Liver (tissue), 8 donors: ENCODE measurements at regions not wholly inside any gene's neighbourhood (a gene's known extent, or its start where the extent isn't known, plus 50 kb on each side); places are given as distances from the start of the nearest gene placed in this dataset.

Experiments
- DNase-seq: peaks from one replicate; pipeline ENCODE4 v3.0.0-alpha.2; 2017; ENCODE audit warnings: low spot score
- H3K27ac ChIP-seq, 2 donors: one replicate each; pipeline ENCODE4 v1.7.0; 2013; ENCODE audit warnings: inconsistent platforms in 2 of 2, low read length in 2 of 2, control low read depth in 1 of 2, low read depth in 1 of 2, mild to moderate bottlenecking in 1 of 2
- H3K27me3 ChIP-seq, 4 donors: one replicate each; pipeline versions ENCODE4 v1.6.1 to v1.7.0; 2013; ENCODE audit warnings: low read length in 3 of 4, inconsistent platforms in 1 of 4, mild to moderate bottlenecking in 1 of 4, moderate library complexity in 1 of 4; ENCODE audit not compliant: control insufficient read depth in 4 of 4, insufficient read depth in 4 of 4
- H3K36me3 ChIP-seq, 4 donors: one replicate each; pipeline versions ENCODE4 v1.6.1 to v1.7.0; 2013; ENCODE audit warnings: low read length in 3 of 4, mild to moderate bottlenecking in 3 of 4, low read depth in 1 of 4, moderate library complexity in 1 of 4; ENCODE audit not compliant: control insufficient read depth in 4 of 4, insufficient read depth in 3 of 4
- H3K4me1 ChIP-seq, 4 donors: one replicate each; pipeline versions ENCODE4 v1.6.1 to v1.7.0; 2013; ENCODE audit warnings: low read length in 3 of 4, mild to moderate bottlenecking in 3 of 4, moderate library complexity in 1 of 4; ENCODE audit not compliant: control insufficient read depth in 4 of 4, insufficient read depth in 4 of 4
- H3K4me3 ChIP-seq, 3 donors: one replicate each; pipeline versions ENCODE4 v1.6.1 to v1.7.0; 2013; ENCODE audit warnings: low read length in 3 of 3, control low read depth in 1 of 3, low read depth in 1 of 3, mild to moderate bottlenecking in 1 of 3
- H3K9ac ChIP-seq, 2 donors: one replicate each; pipeline ENCODE4 v1.7.0; 2013; ENCODE audit warnings: low read length in 2 of 2, mild to moderate bottlenecking in 2 of 2, moderate library complexity in 2 of 2, control low read depth in 1 of 2, low read depth in 1 of 2
- H3K9me3 ChIP-seq, 4 donors: one replicate each; pipeline versions ENCODE4 v1.6.1 to v1.7.0; 2013; ENCODE audit warnings: low read length in 3 of 4; ENCODE audit not compliant: control insufficient read depth in 4 of 4
- EGR1 ChIP-seq, 2 donors: IDR thresholded peaks; 2 replicates each; pipeline ENCODE4 v1.6.1; 2016 to 2018; ENCODE audit warnings: antibody characterized with exemption in 2 of 2, low read depth in 2 of 2
- FOXA1 ChIP-seq: IDR thresholded peaks from 2 replicates; pipeline ENCODE4 v1.6.1; 2016; ENCODE audit warnings: antibody characterized with exemption
- FOXA2 ChIP-seq: IDR thresholded peaks from 2 replicates; pipeline ENCODE4 v1.6.1; 2016; ENCODE audit warnings: antibody characterized with exemption
- HNF4A ChIP-seq, 2 donors: conservative IDR thresholded peaks; 2 replicates each; pipeline ENCODE4 v1.6.1; 2016; ENCODE audit warnings: antibody characterized with exemption in 2 of 2, mild to moderate bottlenecking in 2 of 2
- HNF4G ChIP-seq: IDR thresholded peaks from 2 replicates; pipeline ENCODE4 v1.6.1; 2016; ENCODE audit warnings: antibody characterized with exemption
- JUND ChIP-seq, 2 donors: IDR thresholded peaks; 2 replicates each; pipeline ENCODE4 v1.6.1; 2016; ENCODE audit warnings: antibody characterized with exemption in 2 of 2
- NR2F2 ChIP-seq: IDR thresholded peaks from 2 replicates; pipeline ENCODE4 v1.6.1; 2016; ENCODE audit warnings: antibody characterized with exemption
- RAD21 ChIP-seq, 2 donors: IDR thresholded peaks; 2 replicates each; pipeline ENCODE4 v1.6.1; 2016; ENCODE audit warnings: antibody characterized with exemption in 2 of 2, mild to moderate bottlenecking in 2 of 2
- TAF1 ChIP-seq: conservative IDR thresholded peaks from 2 replicates; pipeline ENCODE4 v1.6.1; 2016; ENCODE audit warnings: antibody characterized with exemption, mild to moderate bottlenecking
- YY1 ChIP-seq: IDR thresholded peaks from 2 replicates; pipeline ENCODE4 v1.6.1; 2016; ENCODE audit warnings: antibody characterized with exemption, mild to moderate bottlenecking
- WGBS: extraction: QIAGEN DNeasy Blood & Tissue Kit; methylation state at CpG from one replicate; pipeline ENCODE4 v1.1.7; 2013; 5-methylcytosine and 5-hydroxymethylcytosine counted together
- TF ChIP-seq, protein P1 (sequence below): IDR thresholded peaks from 2 replicates; pipeline ENCODE4 v1.6.1; 2016; ENCODE audit warnings: antibody characterized with exemption
- TF ChIP-seq, protein P2 (sequence below): IDR thresholded peaks from 2 replicates; pipeline ENCODE4 v1.6.1; 2016; ENCODE audit warnings: antibody characterized with exemption
- TF ChIP-seq, protein P3 (sequence below): IDR thresholded peaks from 2 replicates; pipeline ENCODE4 v1.6.1; 2016; ENCODE audit warnings: antibody characterized with exemption, mild to moderate bottlenecking
- TF ChIP-seq, protein P4 (sequence below): fragments of 150-350 bp; IDR thresholded peaks from 2 replicates; pipeline ENCODE4 v1.5.1; 2017; ENCODE audit warnings: improper control_type of control experiment, low read depth, low read length; ENCODE audit not compliant: missing input control
- donor health status: healthy.
- donor health status: healthy.
- donor health status: healthy.
- donor health status: healthy.
- donor health status: healthy.

DNA sequence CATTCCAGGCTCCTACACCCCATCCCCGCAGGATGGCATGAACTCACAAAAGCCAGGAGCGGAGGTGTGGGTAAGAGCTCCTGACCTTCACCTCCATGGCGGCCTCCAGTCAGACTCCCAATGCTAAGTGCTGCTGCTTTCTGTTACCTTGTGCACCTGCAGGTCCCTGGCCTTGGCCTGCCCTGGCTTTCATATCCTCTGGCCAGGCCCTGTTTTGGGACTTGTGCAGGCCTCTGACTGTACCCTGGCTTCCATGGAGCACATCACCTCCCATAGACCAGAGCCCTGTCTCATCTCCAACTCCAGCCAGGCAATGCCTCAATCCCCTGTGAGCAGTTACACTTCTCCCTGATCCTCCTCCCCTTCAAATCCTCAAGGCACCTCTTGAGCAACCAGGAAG lies 124.5 kb downstream of the MED10 start:
- no peaks in the 10 kb centered on the region for H3K4me1 ChIP-seq
- H3K9ac ChIP-seq: no peak overlapping the region
- no peak for DNase-seq
- no peak overlapping the region for H3K27ac ChIP-seq
- no peaks in the 10 kb centered on the region for H3K27me3 ChIP-seq
- H3K36me3 ChIP-seq: no peaks in the 10 kb centered on the region
- H3K9me3 ChIP-seq: no peaks in the 10 kb centered on the region
- no peak for TF ChIP-seq TAF1
- TF ChIP-seq NR2F2: no peak
- TF ChIP-seq YY1: no peak
- TF ChIP-seq, protein P1, sequence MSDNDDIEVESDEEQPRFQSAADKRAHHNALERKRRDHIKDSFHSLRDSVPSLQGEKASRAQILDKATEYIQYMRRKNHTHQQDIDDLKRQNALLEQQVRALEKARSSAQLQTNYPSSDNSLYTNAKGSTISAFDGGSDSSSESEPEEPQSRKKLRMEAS: no peak
- TF ChIP-seq EGR1 (IDR thresholded peaks at IDR 0.05; ENCODE audit: low read depth in 2 of 2): no peak
- TF ChIP-seq RAD21 (IDR thresholded peaks at IDR 0.05): no peak
- TF ChIP-seq, protein P2, sequence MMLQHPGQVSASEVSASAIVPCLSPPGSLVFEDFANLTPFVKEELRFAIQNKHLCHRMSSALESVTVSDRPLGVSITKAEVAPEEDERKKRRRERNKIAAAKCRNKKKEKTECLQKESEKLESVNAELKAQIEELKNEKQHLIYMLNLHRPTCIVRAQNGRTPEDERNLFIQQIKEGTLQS: no peak
- TF ChIP-seq, protein P3, sequence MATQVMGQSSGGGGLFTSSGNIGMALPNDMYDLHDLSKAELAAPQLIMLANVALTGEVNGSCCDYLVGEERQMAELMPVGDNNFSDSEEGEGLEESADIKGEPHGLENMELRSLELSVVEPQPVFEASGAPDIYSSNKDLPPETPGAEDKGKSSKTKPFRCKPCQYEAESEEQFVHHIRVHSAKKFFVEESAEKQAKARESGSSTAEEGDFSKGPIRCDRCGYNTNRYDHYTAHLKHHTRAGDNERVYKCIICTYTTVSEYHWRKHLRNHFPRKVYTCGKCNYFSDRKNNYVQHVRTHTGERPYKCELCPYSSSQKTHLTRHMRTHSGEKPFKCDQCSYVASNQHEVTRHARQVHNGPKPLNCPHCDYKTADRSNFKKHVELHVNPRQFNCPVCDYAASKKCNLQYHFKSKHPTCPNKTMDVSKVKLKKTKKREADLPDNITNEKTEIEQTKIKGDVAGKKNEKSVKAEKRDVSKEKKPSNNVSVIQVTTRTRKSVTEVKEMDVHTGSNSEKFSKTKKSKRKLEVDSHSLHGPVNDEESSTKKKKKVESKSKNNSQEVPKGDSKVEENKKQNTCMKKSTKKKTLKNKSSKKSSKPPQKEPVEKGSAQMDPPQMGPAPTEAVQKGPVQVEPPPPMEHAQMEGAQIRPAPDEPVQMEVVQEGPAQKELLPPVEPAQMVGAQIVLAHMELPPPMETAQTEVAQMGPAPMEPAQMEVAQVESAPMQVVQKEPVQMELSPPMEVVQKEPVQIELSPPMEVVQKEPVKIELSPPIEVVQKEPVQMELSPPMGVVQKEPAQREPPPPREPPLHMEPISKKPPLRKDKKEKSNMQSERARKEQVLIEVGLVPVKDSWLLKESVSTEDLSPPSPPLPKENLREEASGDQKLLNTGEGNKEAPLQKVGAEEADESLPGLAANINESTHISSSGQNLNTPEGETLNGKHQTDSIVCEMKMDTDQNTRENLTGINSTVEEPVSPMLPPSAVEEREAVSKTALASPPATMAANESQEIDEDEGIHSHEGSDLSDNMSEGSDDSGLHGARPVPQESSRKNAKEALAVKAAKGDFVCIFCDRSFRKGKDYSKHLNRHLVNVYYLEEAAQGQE: no peak
- TF ChIP-seq FOXA1: no peak
- TF ChIP-seq, protein P4, sequence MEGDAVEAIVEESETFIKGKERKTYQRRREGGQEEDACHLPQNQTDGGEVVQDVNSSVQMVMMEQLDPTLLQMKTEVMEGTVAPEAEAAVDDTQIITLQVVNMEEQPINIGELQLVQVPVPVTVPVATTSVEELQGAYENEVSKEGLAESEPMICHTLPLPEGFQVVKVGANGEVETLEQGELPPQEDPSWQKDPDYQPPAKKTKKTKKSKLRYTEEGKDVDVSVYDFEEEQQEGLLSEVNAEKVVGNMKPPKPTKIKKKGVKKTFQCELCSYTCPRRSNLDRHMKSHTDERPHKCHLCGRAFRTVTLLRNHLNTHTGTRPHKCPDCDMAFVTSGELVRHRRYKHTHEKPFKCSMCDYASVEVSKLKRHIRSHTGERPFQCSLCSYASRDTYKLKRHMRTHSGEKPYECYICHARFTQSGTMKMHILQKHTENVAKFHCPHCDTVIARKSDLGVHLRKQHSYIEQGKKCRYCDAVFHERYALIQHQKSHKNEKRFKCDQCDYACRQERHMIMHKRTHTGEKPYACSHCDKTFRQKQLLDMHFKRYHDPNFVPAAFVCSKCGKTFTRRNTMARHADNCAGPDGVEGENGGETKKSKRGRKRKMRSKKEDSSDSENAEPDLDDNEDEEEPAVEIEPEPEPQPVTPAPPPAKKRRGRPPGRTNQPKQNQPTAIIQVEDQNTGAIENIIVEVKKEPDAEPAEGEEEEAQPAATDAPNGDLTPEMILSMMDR: no peak
- TF ChIP-seq HNF4A (conservative IDR thresholded peaks at IDR 0.05): no peak
- no peak for TF ChIP-seq FOXA2
- no peak for TF ChIP-seq HNF4G
- TF ChIP-seq JUND (IDR thresholded peaks at IDR 0.05): no peak
- no peak overlapping the region for H3K4me3 ChIP-seq
- WGBS: 78% methylated on average over 3 of the region's 3 CpGs

DNA sequence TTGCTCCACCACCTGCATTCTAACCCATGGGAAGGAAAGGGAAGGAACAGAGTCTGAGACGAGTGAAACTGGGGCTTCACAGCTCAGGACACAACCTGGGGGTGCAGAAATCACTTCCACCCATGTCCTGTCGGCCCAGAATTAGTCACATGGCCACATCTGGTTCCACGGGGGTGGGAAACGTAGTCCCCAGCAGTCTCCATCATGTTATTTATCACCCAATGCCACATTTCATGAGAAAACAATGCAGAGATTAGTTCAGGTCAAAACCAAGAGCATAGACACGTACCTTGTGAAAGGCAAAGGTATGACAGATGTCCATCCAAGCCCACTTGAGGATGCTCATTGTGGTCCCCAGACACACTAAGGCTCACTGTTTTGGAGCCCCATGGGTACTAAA lies 125.1 kb downstream of the MED10 start:
- DNase-seq: no peak
- WGBS: 64% methylated on average over 5 of the region's 5 CpGs
- H3K4me3 ChIP-seq: no peak overlapping the region
- H3K9me3 ChIP-seq: no peaks in the 10 kb centered on the region
- H3K36me3 ChIP-seq: no peaks in the 10 kb centered on the region
- no peak for TF ChIP-seq HNF4A (conservative IDR thresholded peaks at IDR 0.05)
- no peaks in the 10 kb centered on the region for H3K4me1 ChIP-seq
- no peak overlapping the region for H3K27ac ChIP-seq
- H3K27me3 ChIP-seq: no peaks in the 10 kb centered on the region
- H3K9ac ChIP-seq: no peak overlapping the region

DNA sequence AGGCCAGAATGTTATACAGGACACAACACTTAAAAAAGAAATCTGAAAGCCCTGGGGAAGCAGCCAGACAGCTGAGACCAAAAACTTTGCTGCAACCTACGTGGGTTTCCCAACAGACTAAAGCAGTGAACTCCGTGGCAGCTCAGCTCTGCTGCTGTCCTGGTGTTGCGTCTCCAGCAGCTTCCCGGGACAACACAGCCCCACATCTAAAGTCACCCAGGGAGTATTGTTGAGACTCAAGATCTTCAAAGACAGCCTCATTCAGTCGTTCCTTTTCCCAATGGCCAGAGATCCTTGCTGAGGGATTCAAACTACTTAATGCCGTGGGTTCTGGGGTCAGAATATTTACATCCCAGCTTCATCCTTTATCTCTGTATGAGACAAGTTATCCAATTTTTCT lies 125.8 kb downstream of the MED10 start:
- Histone ChIP-seq H3K9me3 (no peaks in the 10 kb centered on the region), H3K9ac (no peak overlapping the region), H3K4me1 (no peaks in the 10 kb centered on the region), H3K27me3 (no peaks in the 10 kb centered on the region), H3K36me3 (no peaks in the 10 kb centered on the region), H3K4me3 (no peak overlapping the region), H3K27ac (no peak overlapping the region)
- WGBS: 82% methylated on average over 6 of the region's 6 CpGs
- no peak for DNase-seq
- TF ChIP-seq YY1: no peak
- no peak for TF ChIP-seq RAD21 (IDR thresholded peaks at IDR 0.05)
- TF ChIP-seq, protein P1: no peak
- TF ChIP-seq, protein P4: no peak
- no peak for TF ChIP-seq HNF4G
- no peak for TF ChIP-seq EGR1 (IDR thresholded peaks at IDR 0.05; ENCODE audit: low read depth in 2 of 2)
- TF ChIP-seq, protein P2: no peak
- no peak for TF ChIP-seq TAF1
- no peak for TF ChIP-seq NR2F2
- TF ChIP-seq, protein P3: no peak
